Thoracic aorta (tissue), 2 donors: ENCODE measurements at regions not wholly inside any gene's neighbourhood (a gene's known extent, or its start where the extent isn't known, plus 50 kb on each side); places are given as distances from the start of the nearest gene placed in this dataset.

Experiments
- ATAC-seq: fragments of 150-250 bp; one replicate; pipeline ENCODE4 v1.8.0; 2017; ENCODE audit warnings: low read depth; ENCODE audit not compliant: insufficient number of reproducible peaks, low FRiP score
- DNase-seq: peaks from one replicate; pipeline ENCODE4 v3.0.0-alpha.2; 2020; ENCODE audit warnings: low spot score
- H3K27ac ChIP-seq, 2 donors: fragments of 200-600 bp; sonication (generic); 1 replicate in 1 of 2; 2 replicates in 1 of 2; pipeline ENCODE4 v1.5.1; 2016; ENCODE audit warnings: mild to moderate bottlenecking in 2 of 2, moderate library complexity in 2 of 2
- H3K27me3 ChIP-seq: fragments of 200-600 bp; sonication (generic); replicated peaks from 2 replicates; pipeline ENCODE4 v1.6.0; 2016; ENCODE audit warnings: mild to moderate bottlenecking; ENCODE audit not compliant: insufficient read depth
- H3K36me3 ChIP-seq: fragments of 200-600 bp; sonication (generic); one replicate; pipeline ENCODE4 v1.5.1; 2016
- H3K4me1 ChIP-seq, 2 donors: fragments of 200-600 bp; sonication (generic); 1 replicate in 1 of 2; 2 replicates in 1 of 2; pipeline versions ENCODE4 v1.5.1 to v1.6.0; 2016; ENCODE audit warnings: low read depth in 2 of 2, mild to moderate bottlenecking in 1 of 2; ENCODE audit not compliant: control insufficient read depth in 1 of 2
- H3K4me3 ChIP-seq: fragments of 200-600 bp; sonication (generic); 2 replicates; pipeline ENCODE4 v1.5.1; 2016; ENCODE audit warnings: mild to moderate bottlenecking
- H3K9me3 ChIP-seq: fragments of 200-600 bp; sonication (generic); 2 replicates; pipeline ENCODE4 v1.5.1; 2016
- CTCF ChIP-seq: fragments of 200-600 bp; sonication (generic); IDR thresholded peaks from one replicate; pipeline ENCODE4 v1.5.1; 2019; ENCODE audit warnings: antibody characterized with exemption

- Histone ChIP-seq H3K36me3 (no peaks in the 10 kb centered on the region), H3K4me1 (peaks cover 0 to 17% of the 10 kb centered on the region in 2 donors), H3K9me3 (no peaks in the 10 kb centered on the region), H3K27me3 (no peaks in the 10 kb centered on the region), H3K4me3 (no peak overlapping the region), H3K27ac (no peak overlapping the region)
- no peak for TF ChIP-seq CTCF
- DNase-seq (no peak), ATAC-seq (no peak)
These were observed 139.6 kb downstream of the FOXD2 start for GRCh38 chr1:47577303-47578025.

GRCh38 chr1:47578026-47578720, 140.3 kb downstream of the FOXD2 start:
- H3K36me3 ChIP-seq = no peaks in the 10 kb centered on the region
- DNase-seq = no peak
- no peaks in the 10 kb centered on the region for H3K27me3 ChIP-seq
- no peak for ATAC-seq
- no peak for TF ChIP-seq CTCF
- H3K4me3 ChIP-seq = no peak overlapping the region
- H3K4me1 ChIP-seq = peaks cover 0 to 17% of the 10 kb centered on the region in 2 donors
- H3K27ac ChIP-seq = no peak overlapping the region
- H3K9me3 ChIP-seq = no peaks in the 10 kb centered on the region

GRCh38 chr1:47578721-47579419, 141.0 kb downstream of the FOXD2 start:
- DNase-seq = no peak
- Histone ChIP-seq H3K4me3 (no peak overlapping the region), H3K27me3 (no peaks in the 10 kb centered on the region)

GRCh38 chr1:47579809-47580208, 142.0 kb downstream of the FOXD2 start:
- no peak for ATAC-seq
- TF ChIP-seq CTCF = no peak
- no peak for DNase-seq
- Histone ChIP-seq H3K27ac (no peak overlapping the region), H3K27me3 (no peaks in the 10 kb centered on the region), H3K9me3 (no peaks in the 10 kb centered on the region), H3K4me3 (no peak overlapping the region), H3K36me3 (no peaks in the 10 kb centered on the region), H3K4me1 (peaks cover 7 to 31% of the 10 kb centered on the region in 2 donors)

More at GRCh38 chr1:47578721-47579419, 141.0 kb downstream of the FOXD2 start:
- Histone ChIP-seq H3K27ac (no peak overlapping the region), H3K4me1 (peaks cover 2 to 21% of the 10 kb centered on the region in 2 donors), H3K9me3 (no peaks in the 10 kb centered on the region), H3K36me3 (no peaks in the 10 kb centered on the region)
- no peak for TF ChIP-seq CTCF
- ATAC-seq = no peak

GRCh38 chr1:47580451-47580995, 142.7 kb downstream of the FOXD2 start:
- DNase-seq (no peak), ATAC-seq (no peak)
- no peak overlapping the region for H3K27ac ChIP-seq
- H3K4me3 ChIP-seq = no peak overlapping the region
- no peaks in the 10 kb centered on the region for H3K27me3 ChIP-seq
- no peaks in the 10 kb centered on the region for H3K36me3 ChIP-seq
- H3K9me3 ChIP-seq = no peaks in the 10 kb centered on the region
- peaks cover 14 to 38% of the 10 kb centered on the region in 2 donors for H3K4me1 ChIP-seq
- TF ChIP-seq CTCF = no peak
